Aorta (tissue), 5 donors: ENCODE measurements at regions not wholly inside any gene's neighbourhood (a gene's known extent, or its start where the extent isn't known, plus 50 kb on each side); places are given as distances from the start of the nearest gene placed in this dataset.

Source experiments
- ATAC-seq: fragments of 200-7000 bp; cut with Tn5 transposase; one replicate; pipeline ENCODE4 v1.9.1; 2022; ENCODE audit warnings: moderate library complexity; ENCODE audit not compliant: low FRiP score
- DNase-seq, 2 donors: peaks; one replicate each; pipeline ENCODE4 v3.0.0-alpha.2; 2020
- H3K27ac ChIP-seq, 2 donors: one replicate each; pipeline ENCODE4 v1.5.1; 2013; ENCODE audit warnings: low read length in 2 of 2, mild to moderate bottlenecking in 2 of 2, moderate library complexity in 2 of 2, control low read depth in 1 of 2, inconsistent platforms in 1 of 2, low read depth in 1 of 2
- H3K27me3 ChIP-seq, 2 donors: one replicate each; pipeline ENCODE4 v1.6.1; 2013; ENCODE audit warnings: control low read depth in 1 of 2, low read length in 1 of 2, mild to moderate bottlenecking in 1 of 2, moderate library complexity in 1 of 2; ENCODE audit not compliant: insufficient read depth in 2 of 2, control insufficient read depth in 1 of 2
- H3K36me3 ChIP-seq, 2 donors: one replicate each; pipeline ENCODE4 v1.6.1; 2013; ENCODE audit warnings: control low read depth in 1 of 2, low read length in 1 of 2, mild to moderate bottlenecking in 1 of 2; ENCODE audit not compliant: insufficient read depth in 2 of 2, control insufficient read depth in 1 of 2
- H3K4me1 ChIP-seq, 2 donors: one replicate each; pipeline ENCODE4 v1.6.1; 2013; ENCODE audit warnings: low read length in 2 of 2, control low read depth in 1 of 2, mild to moderate bottlenecking in 1 of 2, moderate library complexity in 1 of 2; ENCODE audit not compliant: insufficient read depth in 2 of 2, control insufficient read depth in 1 of 2
- H3K4me3 ChIP-seq, 2 donors: one replicate each; pipeline ENCODE4 v1.5.1; 2013; ENCODE audit warnings: low read length in 2 of 2, control low read depth in 1 of 2, mild to moderate bottlenecking in 1 of 2
- H3K9me3 ChIP-seq: one replicate; pipeline ENCODE4 v1.6.1; 2013; ENCODE audit warnings: mild to moderate bottlenecking, low read length; ENCODE audit not compliant: control insufficient read depth
- WGBS, 2 donors: extraction: QIAGEN DNeasy Blood & Tissue Kit; methylation state at CpG; one replicate each; pipeline ENCODE4 v1.1.7; 2013; 5-methylcytosine and 5-hydroxymethylcytosine counted together
- intact Hi-C, 2 donors: fragments of 100-400 bp; cut with DNase I; formaldehyde crosslinking; loops; one replicate each; pipeline versions ENCODE4 v1.14.2 to v1.15.0; 2022
- donor health status: healthy with polysubstance abuse.
- donor health status: Bipolar disorder and iron deficiency.
- donor health status: DM: no; HTN: no; CAD: no.
- donor health status: DM: no; HTN: no; CAD: no.
- donor health status: DM: yes; HTN: yes; CAD: no.

DNA sequence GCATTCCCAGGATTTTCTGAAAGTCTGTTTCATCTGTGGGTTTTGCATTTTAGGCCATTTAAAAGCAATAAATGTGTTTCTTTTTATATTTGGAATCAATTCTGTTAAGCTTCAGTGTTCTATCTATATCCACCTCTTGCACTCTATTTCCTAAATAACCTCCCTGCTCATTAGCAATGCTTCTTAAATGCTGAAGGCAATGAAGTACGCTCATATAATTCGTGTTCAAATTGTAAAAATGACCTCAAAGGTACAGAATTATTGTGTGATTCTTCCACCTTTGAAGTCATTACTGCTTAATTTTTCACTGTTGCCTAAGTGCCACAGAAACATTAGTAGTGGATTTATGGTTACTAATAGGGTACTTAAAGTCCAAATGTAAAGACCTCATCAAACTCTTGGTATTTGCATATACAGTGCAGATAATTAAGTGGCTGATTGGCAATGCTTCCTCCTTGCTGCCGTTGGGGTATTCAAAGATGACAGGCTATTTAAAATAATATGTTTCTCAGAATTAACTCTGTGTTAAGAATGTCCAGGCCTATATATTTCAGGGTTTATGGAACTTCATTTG is 730.8 kb downstream of the TECRL start:
- ATAC-seq (no peak), DNase-seq (no peak)
- Histone ChIP-seq H3K9me3 (peaks cover 2% of the 10 kb centered on the region), H3K4me3 (no peak overlapping the region), H3K27ac (no peak overlapping the region), H3K36me3 (no peaks in the 10 kb centered on the region), H3K27me3 (no peaks in the 10 kb centered on the region), H3K4me1 (no peaks in the 10 kb centered on the region)
- WGBS, 2 donors: 63 to 64% methylated on average over 3 of the region's 3 CpGs
- intact Hi-C loops: no loop called here

DNA sequence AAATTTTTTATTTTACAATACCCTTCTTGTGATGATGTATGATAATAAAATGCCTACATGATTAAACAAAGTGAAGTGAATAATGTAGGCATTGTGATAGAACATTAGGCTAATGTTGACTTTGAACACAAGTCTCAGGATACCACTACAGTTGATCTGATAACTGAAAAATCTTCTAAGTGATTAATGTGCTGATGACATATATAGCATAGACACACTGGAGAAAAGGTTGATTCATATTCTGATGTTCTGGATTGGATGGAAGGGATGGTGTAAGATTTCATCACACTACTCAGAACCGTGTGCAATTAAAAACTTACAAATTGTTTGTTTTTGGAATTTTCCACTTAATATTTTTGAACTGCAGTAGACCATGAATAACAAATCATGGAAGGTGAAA is 738.5 kb downstream of the TECRL start:
- no peak overlapping the region for H3K27ac ChIP-seq
- WGBS, 2 donors: 26 to 28% methylated on average over 1 of the region's 1 CpG
- no peaks in the 10 kb centered on the region for H3K4me1 ChIP-seq
- intact Hi-C loops: no loop called here
- ATAC-seq: no peak
- H3K9me3 ChIP-seq: no peaks in the 10 kb centered on the region
- H3K36me3 ChIP-seq: no peaks in the 10 kb centered on the region
- H3K27me3 ChIP-seq: no peaks in the 10 kb centered on the region
- H3K4me3 ChIP-seq: no peak overlapping the region
- DNase-seq: no peak

DNA sequence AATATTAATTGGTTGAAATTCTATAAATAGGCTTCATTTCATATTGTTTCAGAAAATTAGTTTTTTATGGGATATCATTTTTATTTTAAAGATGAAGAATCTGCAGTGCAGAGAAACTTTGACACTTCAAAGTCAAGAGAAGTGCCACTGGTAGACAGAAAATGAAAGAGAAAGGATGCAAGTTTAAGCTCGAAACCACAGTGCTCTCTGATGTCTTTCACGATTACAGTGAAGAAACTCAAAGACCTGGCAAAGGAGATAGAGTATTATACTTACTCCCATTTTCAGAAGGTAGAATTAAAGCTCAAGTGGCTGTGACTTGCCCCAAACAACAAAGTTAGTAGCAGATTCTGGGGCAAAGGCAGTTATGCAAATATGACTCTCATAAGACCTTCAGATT is 745.4 kb downstream of the TECRL start:
- Histone ChIP-seq H3K4me1 (no peaks in the 10 kb centered on the region), H3K36me3 (no peaks in the 10 kb centered on the region), H3K27ac (no peak overlapping the region), H3K27me3 (no peaks in the 10 kb centered on the region), H3K4me3 (no peak overlapping the region), H3K9me3 (no peaks in the 10 kb centered on the region)
- 82 to 83% methylated on average over 2 of the region's 2 CpGs for WGBS, 2 donors
- no peak for ATAC-seq
- DNase-seq: no peak
- intact Hi-C loops: no loop called here

DNA sequence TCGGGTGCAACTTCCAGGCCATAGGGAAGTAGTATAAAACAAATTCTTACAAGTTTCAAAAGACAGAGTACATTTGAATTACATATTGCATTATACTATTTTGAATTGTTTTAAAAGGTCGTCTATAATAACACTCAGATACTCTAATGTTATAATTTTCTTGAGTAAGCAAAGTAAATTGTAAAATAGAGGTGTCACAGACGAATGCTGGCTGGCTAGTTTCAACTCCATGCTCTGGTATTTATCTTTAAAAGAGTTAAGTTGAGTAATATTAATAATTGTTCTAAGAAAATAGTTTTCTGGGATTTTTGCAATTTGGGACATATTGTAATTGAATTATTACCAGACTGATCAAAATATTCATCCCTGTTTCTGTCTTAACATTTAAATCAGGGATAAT is 764.9 kb downstream of the TECRL start:
- no peak for ATAC-seq
- intact Hi-C loops: no loop called here
- no peak for DNase-seq
- Histone ChIP-seq H3K4me1 (no peaks in the 10 kb centered on the region), H3K36me3 (no peaks in the 10 kb centered on the region), H3K27me3 (no peaks in the 10 kb centered on the region), H3K9me3 (no peaks in the 10 kb centered on the region), H3K27ac (no peak overlapping the region), H3K4me3 (no peak overlapping the region)
- WGBS, 2 donors: 55% methylated on average over 3 of the region's 3 CpGs

DNA sequence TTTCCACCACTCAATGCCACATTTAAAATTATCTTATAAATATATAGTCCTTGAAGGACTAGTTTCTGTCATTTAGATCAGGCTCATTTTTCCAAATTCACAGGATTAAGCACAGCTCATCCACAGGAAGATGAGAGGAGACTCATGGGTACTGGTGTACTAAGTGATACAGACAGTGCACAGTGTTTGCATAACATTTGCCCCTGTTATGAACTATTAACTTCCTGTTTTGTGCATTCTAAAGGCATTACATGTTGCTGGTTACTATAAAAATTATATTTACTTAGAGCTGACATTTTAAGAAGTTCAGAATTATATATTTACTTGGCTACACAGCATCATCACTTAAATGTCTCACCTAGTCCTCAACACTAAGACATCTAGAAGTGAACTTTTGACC is 772.0 kb downstream of the TECRL start:
- intact Hi-C loops: no loop called here
- H3K9me3 ChIP-seq: no peaks in the 10 kb centered on the region

DNA sequence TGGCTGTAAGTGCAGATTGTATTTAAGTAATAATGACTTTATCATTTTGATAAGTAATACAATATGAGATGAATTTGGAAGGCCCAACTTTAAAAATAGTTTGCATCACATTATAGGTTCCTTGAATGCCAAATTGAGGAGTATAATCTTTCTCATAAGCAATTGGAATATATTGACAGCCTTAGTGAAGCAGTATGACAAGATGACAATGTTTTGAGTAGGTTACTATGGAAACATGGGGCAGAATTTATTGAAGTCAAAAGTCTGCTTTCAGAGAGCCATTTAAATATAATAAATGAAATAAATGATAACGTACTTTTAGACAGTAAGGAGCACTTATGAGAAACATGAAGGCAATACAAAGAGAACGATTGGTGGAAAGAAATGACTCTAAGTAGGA is 776.4 kb downstream of the TECRL start:
- H3K4me3 ChIP-seq: no peak overlapping the region
- H3K4me1 ChIP-seq: no peaks in the 10 kb centered on the region
- H3K9me3 ChIP-seq: no peaks in the 10 kb centered on the region
- H3K27me3 ChIP-seq: no peaks in the 10 kb centered on the region
- ATAC-seq (no peak), DNase-seq (no peak)
- intact Hi-C loops: no loop called here
- 80 to 81% methylated on average over 2 of the region's 2 CpGs for WGBS, 2 donors
- no peaks in the 10 kb centered on the region for H3K36me3 ChIP-seq
- H3K27ac ChIP-seq: no peak overlapping the region

More for the DNA sequence above, 772.0 kb downstream of the TECRL start:
- Histone ChIP-seq H3K4me1 (no peaks in the 10 kb centered on the region), H3K27me3 (no peaks in the 10 kb centered on the region), H3K27ac (no peak overlapping the region), H3K36me3 (no peaks in the 10 kb centered on the region), H3K4me3 (no peak overlapping the region)
- no peak for DNase-seq
- ATAC-seq: no peak

DNA sequence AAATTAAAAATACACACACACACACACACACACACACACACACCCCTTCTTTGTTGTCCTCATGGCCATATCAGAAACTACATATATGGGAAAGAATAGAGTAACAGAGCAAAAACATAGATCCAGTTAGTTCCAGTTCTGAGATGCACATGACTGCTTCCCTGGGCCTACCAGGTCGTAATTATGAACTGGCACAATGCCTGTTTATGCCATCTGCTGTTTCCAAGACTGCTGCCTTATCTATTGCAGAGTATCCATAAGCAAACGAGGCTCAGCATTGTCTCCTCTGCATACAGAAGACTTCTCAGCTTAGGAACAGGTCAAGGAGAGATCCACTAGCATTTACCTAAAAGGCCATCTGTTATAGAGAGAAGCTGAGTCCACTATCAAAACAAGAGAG is 789.0 kb downstream of the TECRL start:
- WGBS, 2 donors: 18 to 23% methylated on average over 2 of the region's 2 CpGs
- no peak overlapping the region for H3K27ac ChIP-seq
- intact Hi-C loops: no loop called here

DNA sequence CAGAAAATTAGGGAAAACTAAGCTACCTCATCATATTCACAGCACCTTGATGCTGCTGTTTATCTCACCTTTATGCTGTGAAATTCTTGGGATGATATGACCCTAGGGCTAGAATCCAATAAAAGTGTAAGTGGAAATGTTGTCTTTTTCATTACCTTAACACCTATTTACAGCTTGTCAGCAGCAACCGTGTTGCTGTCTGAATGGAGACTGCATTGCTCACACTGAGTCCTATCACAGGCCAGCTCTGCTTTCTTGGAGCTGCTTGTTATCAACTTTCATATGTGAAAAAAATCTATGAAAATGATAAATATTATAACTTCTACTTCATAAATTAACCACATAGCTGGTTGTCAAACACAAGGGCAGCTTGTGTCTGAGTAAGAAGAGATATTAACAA is 789.5 kb downstream of the TECRL start:
- H3K36me3 ChIP-seq: no peaks in the 10 kb centered on the region
- H3K4me3 ChIP-seq: no peak overlapping the region
- H3K9me3 ChIP-seq: no peaks in the 10 kb centered on the region
- H3K27ac ChIP-seq: no peak overlapping the region
- ATAC-seq (no peak), DNase-seq (no peak)
- H3K4me1 ChIP-seq: no peaks in the 10 kb centered on the region
- H3K27me3 ChIP-seq: no peaks in the 10 kb centered on the region
- 29 to 30% methylated on average over 1 of the region's 1 CpG for WGBS, 2 donors
- intact Hi-C loops: no loop called here

More for the DNA sequence above, 789.0 kb downstream of the TECRL start:
- Histone ChIP-seq H3K27me3 (no peaks in the 10 kb centered on the region), H3K4me3 (no peak overlapping the region), H3K9me3 (no peaks in the 10 kb centered on the region), H3K36me3 (no peaks in the 10 kb centered on the region), H3K4me1 (no peaks in the 10 kb centered on the region)
- ATAC-seq (no peak), DNase-seq (no peak)

DNA sequence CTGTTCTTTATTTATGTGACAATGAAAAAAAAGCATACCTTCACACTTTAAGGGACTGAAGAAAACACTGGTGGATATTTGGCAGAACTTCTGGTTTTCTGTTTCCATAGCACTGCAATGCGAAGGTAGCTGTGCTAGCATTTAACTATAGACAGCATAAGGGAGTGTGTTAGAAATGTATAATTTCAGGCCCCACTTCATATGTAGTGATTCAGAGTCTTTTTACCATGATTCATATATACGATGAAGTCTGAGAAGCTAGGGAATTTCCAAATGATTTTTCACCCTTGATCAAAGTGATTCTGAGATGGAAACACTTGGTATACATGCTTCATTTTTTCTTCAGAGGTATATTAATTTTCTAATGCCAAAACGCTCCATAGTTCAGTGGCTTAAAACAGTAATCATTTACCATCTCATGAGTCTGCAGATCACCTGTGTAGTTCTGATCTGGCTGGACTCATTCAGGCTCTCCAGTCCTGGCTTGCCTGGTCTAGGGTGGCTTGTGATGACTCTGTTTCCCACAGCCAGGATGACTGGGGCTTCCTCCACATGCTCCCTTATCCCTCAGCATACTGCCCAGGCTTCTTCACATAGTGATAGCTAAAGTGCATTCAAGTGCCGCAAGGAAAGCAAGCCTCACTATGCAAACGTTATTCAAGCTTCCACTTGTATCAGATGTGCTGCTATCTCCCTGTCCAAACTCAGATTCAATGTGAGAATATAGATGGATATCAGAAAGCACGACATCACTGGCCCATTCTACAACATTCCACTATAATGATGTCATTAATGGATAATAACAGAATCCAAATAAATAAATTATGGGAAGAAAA is 790.1 kb downstream of the TECRL start:
- intact Hi-C loops: no loop called here
- ATAC-seq (no peak), DNase-seq (no peak)
- Histone ChIP-seq H3K36me3 (no peaks in the 10 kb centered on the region), H3K27me3 (no peaks in the 10 kb centered on the region), H3K9me3 (no peaks in the 10 kb centered on the region), H3K4me3 (no peak overlapping the region), H3K27ac (no peak overlapping the region), H3K4me1 (no peaks in the 10 kb centered on the region)
- WGBS, 2 donors: 31 to 37% methylated on average over 6 of the region's 6 CpGs
